ENCODE measurements at regions not wholly inside any gene's neighbourhood (a gene's known extent, or its start where the extent isn't known, plus 50 kb on each side); places are given as distances from the start of the nearest gene placed in this dataset.

DNA sequence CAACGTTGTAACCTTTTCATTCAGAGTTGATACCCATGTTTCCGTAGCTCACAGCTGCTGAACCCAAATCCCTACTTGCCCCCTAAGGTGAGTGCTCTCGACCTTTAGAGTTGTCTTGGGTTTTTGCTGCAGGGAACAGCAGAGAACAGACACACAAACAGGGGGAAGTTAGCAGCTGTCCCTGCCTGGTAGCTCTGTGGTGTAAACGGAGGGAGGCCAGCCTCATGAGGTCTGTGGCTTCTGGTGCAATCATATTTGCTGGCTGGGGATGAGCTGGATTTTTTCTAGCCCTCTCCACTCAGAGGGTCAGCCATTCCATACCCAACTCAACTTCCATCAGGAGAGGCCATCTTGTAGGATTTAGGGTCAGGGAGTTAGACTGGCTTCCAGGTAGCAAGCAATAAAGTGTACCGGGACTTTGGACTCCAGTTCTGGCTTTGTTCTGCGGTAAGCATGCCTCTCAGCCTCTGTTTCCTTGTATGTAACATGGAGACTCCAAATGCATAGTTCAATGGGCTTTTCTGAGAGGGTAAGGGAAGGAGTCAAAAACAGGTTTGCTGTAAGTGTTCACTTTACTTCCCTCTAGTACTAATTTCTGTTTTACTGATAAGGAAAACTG lies 218.9 kb downstream of the MID1IP1 start:
- TF ChIP-seq, protein P1, sequence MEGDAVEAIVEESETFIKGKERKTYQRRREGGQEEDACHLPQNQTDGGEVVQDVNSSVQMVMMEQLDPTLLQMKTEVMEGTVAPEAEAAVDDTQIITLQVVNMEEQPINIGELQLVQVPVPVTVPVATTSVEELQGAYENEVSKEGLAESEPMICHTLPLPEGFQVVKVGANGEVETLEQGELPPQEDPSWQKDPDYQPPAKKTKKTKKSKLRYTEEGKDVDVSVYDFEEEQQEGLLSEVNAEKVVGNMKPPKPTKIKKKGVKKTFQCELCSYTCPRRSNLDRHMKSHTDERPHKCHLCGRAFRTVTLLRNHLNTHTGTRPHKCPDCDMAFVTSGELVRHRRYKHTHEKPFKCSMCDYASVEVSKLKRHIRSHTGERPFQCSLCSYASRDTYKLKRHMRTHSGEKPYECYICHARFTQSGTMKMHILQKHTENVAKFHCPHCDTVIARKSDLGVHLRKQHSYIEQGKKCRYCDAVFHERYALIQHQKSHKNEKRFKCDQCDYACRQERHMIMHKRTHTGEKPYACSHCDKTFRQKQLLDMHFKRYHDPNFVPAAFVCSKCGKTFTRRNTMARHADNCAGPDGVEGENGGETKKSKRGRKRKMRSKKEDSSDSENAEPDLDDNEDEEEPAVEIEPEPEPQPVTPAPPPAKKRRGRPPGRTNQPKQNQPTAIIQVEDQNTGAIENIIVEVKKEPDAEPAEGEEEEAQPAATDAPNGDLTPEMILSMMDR (IDR thresholded peaks at IDR 0.05): no peak
- no peak for TF ChIP-seq POLR2A (IDR thresholded peaks at IDR 0.05)

Measured in uterus (tissue), 2 donors.